ENCODE measurements at regions not wholly inside any gene's neighbourhood (a gene's known extent, or its start where the extent isn't known, plus 50 kb on each side); places are given as distances from the start of the nearest gene placed in this dataset.

GRCh38 chr11:115682101-115682500, 177.9 kb upstream of the CADM1 start:
- TF ChIP-seq POLR2A (IDR thresholded peaks at IDR 0.05), result no peak
- no peak for TF ChIP-seq CTCF (IDR thresholded peaks at IDR 0.05)
- no peak for TF ChIP-seq POLR2AphosphoS5 (IDR thresholded peaks at IDR 0.05)

All from gastroesophageal sphincter (tissue), 3 donors.